HepG2 (cell line): ENCODE measurements at regions not wholly inside any gene's neighbourhood (a gene's known extent, or its start where the extent isn't known, plus 50 kb on each side); places are given as distances from the start of the nearest gene placed in this dataset.

Experiments used
- BRCA1 ChIP-seq: sonication (generic); formaldehyde crosslinking; IDR thresholded peaks from 2 replicates; pipeline ENCODE4 v1.4.0; 2020; ENCODE audit warnings: missing genetic modification reagents
- CEBPB ChIP-seq: IDR thresholded peaks from 2 replicates; pipeline ENCODE4 v1.6.1; 2011; ENCODE audit warnings: low read depth, low read length, improper control_type of control experiment, borderline replicate concordance
- HOXA5 ChIP-seq: sonication (generic); formaldehyde crosslinking; IDR thresholded peaks from 2 replicates; pipeline ENCODE4 v1.4.0; 2020; ENCODE audit warnings: missing genetic modification reagents
- MBD4 ChIP-seq: IDR thresholded peaks from 2 replicates; pipeline ENCODE4 v1.6.1; 2012; ENCODE audit warnings: low read length, inconsistent platforms, borderline replicate concordance
- POLR2AphosphoS5 ChIP-seq: IDR thresholded peaks from 2 replicates; pipeline ENCODE4 v1.6.1; 2012; ENCODE audit warnings: low read depth, low read length
- REXO4 ChIP-seq: sonication (generic); formaldehyde crosslinking; IDR thresholded peaks from 2 replicates; pipeline ENCODE4 v1.8.0; 2022; ENCODE audit warnings: missing genetic modification reagents, mild to moderate bottlenecking, borderline replicate concordance
- SIN3A ChIP-seq: IDR thresholded peaks from 2 replicates; pipeline ENCODE4 v1.6.1; 2011; ENCODE audit warnings: low read depth, mild to moderate bottlenecking, control low read depth, low read length, borderline replicate concordance
- SP2 ChIP-seq: sonication (generic); formaldehyde crosslinking; IDR thresholded peaks from 2 replicates; pipeline ENCODE4 v1.5.1; 2020; ENCODE audit warnings: mild to moderate bottlenecking, missing genetic modification reagents
- TOE1 ChIP-seq: sonication (generic); formaldehyde crosslinking; IDR thresholded peaks from 2 replicates; pipeline ENCODE4 v1.4.0; 2020; ENCODE audit warnings: mild to moderate bottlenecking, missing genetic modification reagents
- ZNF224 ChIP-seq: sonication (generic); formaldehyde crosslinking; IDR thresholded peaks from 2 replicates; pipeline ENCODE4 v1.5.0; 2020; ENCODE audit warnings: mild to moderate bottlenecking, missing genetic modification reagents
- TF ChIP-seq, protein P1 (sequence below): sonication (generic); formaldehyde crosslinking; IDR thresholded peaks from 2 replicates; pipeline ENCODE4 v1.5.0; 2020; ENCODE audit warnings: mild to moderate bottlenecking, missing genetic modification reagents, moderate library complexity
- TF ChIP-seq, protein P2 (sequence below), 2 experiments: fragments of 450-650 bp in 1 of 2; sonication (generic) in 1 of 2; formaldehyde crosslinking; IDR thresholded peaks; 2 replicates each; pipeline versions ENCODE4 v1.5.0 to v1.8.0; 2020 to 2022; ENCODE audit warnings: mild to moderate bottlenecking in 1 of 2, missing genetic modification reagents in 1 of 2

DNA sequence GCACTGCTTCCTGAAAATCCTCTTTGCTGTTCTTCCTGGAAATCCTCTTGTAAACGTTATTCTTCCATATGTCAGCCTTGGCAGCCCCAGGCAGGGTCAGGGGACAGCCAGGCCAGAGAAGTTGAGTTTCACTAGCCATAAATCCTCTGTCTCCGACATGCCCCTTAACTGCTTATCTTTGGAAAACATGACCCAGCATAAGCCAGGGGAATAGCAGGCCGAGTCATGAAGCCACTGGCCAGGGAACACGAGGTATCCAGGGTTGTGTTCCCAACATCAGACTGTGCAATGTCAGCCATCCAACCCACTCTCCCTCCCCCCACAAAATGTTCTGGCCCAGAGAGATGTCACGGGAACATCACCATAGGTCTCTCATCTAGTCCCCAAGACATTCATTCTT is 453.9 kb downstream of the MED13L start:
- no peak for TF ChIP-seq MBD4
- TF ChIP-seq, protein P1, sequence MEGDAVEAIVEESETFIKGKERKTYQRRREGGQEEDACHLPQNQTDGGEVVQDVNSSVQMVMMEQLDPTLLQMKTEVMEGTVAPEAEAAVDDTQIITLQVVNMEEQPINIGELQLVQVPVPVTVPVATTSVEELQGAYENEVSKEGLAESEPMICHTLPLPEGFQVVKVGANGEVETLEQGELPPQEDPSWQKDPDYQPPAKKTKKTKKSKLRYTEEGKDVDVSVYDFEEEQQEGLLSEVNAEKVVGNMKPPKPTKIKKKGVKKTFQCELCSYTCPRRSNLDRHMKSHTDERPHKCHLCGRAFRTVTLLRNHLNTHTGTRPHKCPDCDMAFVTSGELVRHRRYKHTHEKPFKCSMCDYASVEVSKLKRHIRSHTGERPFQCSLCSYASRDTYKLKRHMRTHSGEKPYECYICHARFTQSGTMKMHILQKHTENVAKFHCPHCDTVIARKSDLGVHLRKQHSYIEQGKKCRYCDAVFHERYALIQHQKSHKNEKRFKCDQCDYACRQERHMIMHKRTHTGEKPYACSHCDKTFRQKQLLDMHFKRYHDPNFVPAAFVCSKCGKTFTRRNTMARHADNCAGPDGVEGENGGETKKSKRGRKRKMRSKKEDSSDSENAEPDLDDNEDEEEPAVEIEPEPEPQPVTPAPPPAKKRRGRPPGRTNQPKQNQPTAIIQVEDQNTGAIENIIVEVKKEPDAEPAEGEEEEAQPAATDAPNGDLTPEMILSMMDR (CRISPR knock-in tag) = no peak
- no peak for TF ChIP-seq SP2 (CRISPR knock-in tag)
- TF ChIP-seq ZNF224 (CRISPR knock-in tag) = no peak
- TF ChIP-seq BRCA1 (CRISPR knock-in tag) = no peak
- no peak for TF ChIP-seq SIN3A
- TF ChIP-seq TOE1 (CRISPR knock-in tag) = no peak
- no peak for TF ChIP-seq POLR2AphosphoS5
- no peak for TF ChIP-seq CEBPB
- no peak for TF ChIP-seq REXO4 (CRISPR knock-in tag)
- TF ChIP-seq, protein P2, sequence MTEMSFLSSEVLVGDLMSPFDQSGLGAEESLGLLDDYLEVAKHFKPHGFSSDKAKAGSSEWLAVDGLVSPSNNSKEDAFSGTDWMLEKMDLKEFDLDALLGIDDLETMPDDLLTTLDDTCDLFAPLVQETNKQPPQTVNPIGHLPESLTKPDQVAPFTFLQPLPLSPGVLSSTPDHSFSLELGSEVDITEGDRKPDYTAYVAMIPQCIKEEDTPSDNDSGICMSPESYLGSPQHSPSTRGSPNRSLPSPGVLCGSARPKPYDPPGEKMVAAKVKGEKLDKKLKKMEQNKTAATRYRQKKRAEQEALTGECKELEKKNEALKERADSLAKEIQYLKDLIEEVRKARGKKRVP (CRISPR knock-in tag; IDR thresholded peaks at IDR 0.05) = no peak
- no peak for TF ChIP-seq HOXA5 (CRISPR knock-in tag)
